ENCODE measurements at regions not wholly inside any gene's neighbourhood (a gene's known extent, or its start where the extent isn't known, plus 50 kb on each side); places are given as distances from the start of the nearest gene placed in this dataset.

GRCh38 chr10:3692387-3692999 is 92.5 kb downstream of the KLF6 start:
- DNase-seq (ENCODE audit: low read depth, low spot score), result no peak

GRCh38 chr10:3691482-3691881 is 93.5 kb downstream of the KLF6 start:
- DNase-seq (ENCODE audit: low read depth, low spot score), result no peak

- DNase-seq (ENCODE audit: low read depth, low spot score), result no peak
Observed at GRCh38 chr10:3689871-3690510, 95.0 kb downstream of the KLF6 start.

- DNase-seq (ENCODE audit: low read depth, low spot score), result no peak
Observed at GRCh38 chr10:3687510-3688081, 97.4 kb downstream of the KLF6 start.

- no peak for DNase-seq (ENCODE audit: low read depth, low spot score)
Observed at GRCh38 chr10:3685384-3685783, 99.6 kb downstream of the KLF6 start.

- no peak for DNase-seq (ENCODE audit: low read depth, low spot score)
Observed at GRCh38 chr10:3684891-3685290, 100.1 kb downstream of the KLF6 start.

- DNase-seq (ENCODE audit: low read depth, low spot score), result no peak
Observed at GRCh38 chr10:3683560-3683959, 101.4 kb downstream of the KLF6 start.

GRCh38 chr10:3682745-3683144 is 102.3 kb downstream of the KLF6 start:
- no peak for DNase-seq (ENCODE audit: low read depth, low spot score)

GRCh38 chr10:3681642-3682554 is 103.1 kb downstream of the KLF6 start:
- no peak for DNase-seq (ENCODE audit: low read depth, low spot score)

- no peak for DNase-seq (ENCODE audit: low read depth, low spot score)
Observed at GRCh38 chr10:3679950-3680629, 104.9 kb downstream of the KLF6 start.

- no peak for DNase-seq (ENCODE audit: low read depth, low spot score)
Observed at GRCh38 chr10:3678629-3679227, 106.3 kb downstream of the KLF6 start.

- DNase-seq (ENCODE audit: low read depth, low spot score), result no peak
Observed at GRCh38 chr10:3676564-3676963, 108.4 kb downstream of the KLF6 start.

- DNase-seq (ENCODE audit: low read depth, low spot score), result no peak
Observed at GRCh38 chr10:3672220-3672619, 112.8 kb downstream of the KLF6 start.

GRCh38 chr10:3671386-3671955 is 113.5 kb downstream of the KLF6 start:
- DNase-seq (ENCODE audit: low read depth, low spot score), result no peak

GRCh38 chr10:3668966-3669330 is 116.1 kb downstream of the KLF6 start:
- no peak for DNase-seq (ENCODE audit: low read depth, low spot score)

GRCh38 chr10:3668276-3668965 is 116.6 kb downstream of the KLF6 start:
- peak; percentile 54 for DNase-seq (ENCODE audit: low read depth, low spot score)

- DNase-seq (ENCODE audit: low read depth, low spot score), result no peak
Observed at GRCh38 chr10:3666525-3667302, 118.3 kb downstream of the KLF6 start.

- DNase-seq (ENCODE audit: low read depth, low spot score), result no peak
Observed at GRCh38 chr10:3665316-3665908, 119.6 kb downstream of the KLF6 start.

GRCh38 chr10:3662775-3663174 is 122.2 kb downstream of the KLF6 start:
- DNase-seq (ENCODE audit: low read depth, low spot score), result no peak
